Pancreas (tissue), 10 donors: ENCODE measurements at regions not wholly inside any gene's neighbourhood (a gene's known extent, or its start where the extent isn't known, plus 50 kb on each side); places are given as distances from the start of the nearest gene placed in this dataset.
A peak's percentile ranks its signal among the peaks of the same experiment; 100 is the strongest.

Experiments
- ATAC-seq, 4 donors: fragments of 200-7000 bp; cut with Tn5 transposase; one replicate each; pipeline versions ENCODE4 v1.8.0 to v1.9.1; 2020; ENCODE audit warnings: mild to moderate bottlenecking in 4 of 4, moderate library complexity in 4 of 4
- DNase-seq, 6 donors: peaks; one replicate each; pipeline ENCODE4 v3.0.0-alpha.2; 2020
- FAIRE-seq: peaks from 2 replicates; lab custom pipeline; 2012; peaks lifted over from hg19 to GRCh38; lab: Jason Lieb, UNC
- H3K27ac ChIP-seq, 4 donors: fragments of 200-600 bp; sonication (generic); 1 replicate in 3 of 4; 2 replicates in 1 of 4; pipeline versions ENCODE4 v1.5.0 to v1.8.0; 2020
- H3K27me3 ChIP-seq, 4 donors: fragments of 200-600 bp; one replicate each; pipeline ENCODE4 v1.8.0; 2021
- H3K36me3 ChIP-seq, 3 donors: fragments of 200-600 bp; sonication (generic) in 1 of 3; one replicate each; pipeline versions ENCODE4 v1.5.0 to v1.8.0; 2020 to 2021
- H3K4me1 ChIP-seq, 3 donors: fragments of 200-600 bp; one replicate each; pipeline ENCODE4 v1.8.0; 2021
- H3K4me3 ChIP-seq, 4 donors: fragments of 200-600 bp; sonication (generic) in 2 of 4; one replicate each; pipeline versions ENCODE4 v1.5.0 to v1.8.0; 2020 to 2021
- H3K9me3 ChIP-seq, 4 donors: fragments of 200-600 bp; one replicate each; pipeline ENCODE4 v1.8.0; 2021
- WGBS, 2 donors: extraction: QIAGEN DNeasy Blood & Tissue Kit; methylation state at CpG; one replicate each; pipeline ENCODE4 v1.1.7; 2013; 5-methylcytosine and 5-hydroxymethylcytosine counted together
- intact Hi-C, 3 donors: fragments of 100-400 bp; cut with DNase I; formaldehyde crosslinking; loops; one replicate each; pipeline versions ENCODE4 v1.11.1 to v1.14.2; 2022
- TF ChIP-seq, protein P1 (sequence below), 4 donors: fragments of 200-600 bp; sonication (generic) in 3 of 4; IDR thresholded peaks; one replicate each; pipeline versions ENCODE4 v1.5.0 to v1.8.0; 2021; ENCODE audit warnings: antibody characterized with exemption in 4 of 4
- donor health status: healthy with polysubstance abuse.
- donor health status: DM: no; HTN: no; CAD: no; lungs with moderate emphysema.
- donor health status: DM: no; HTN: no; CAD: no.
- donor health status: control.
- donor health status: control.
- donor health status: Bipolar disorder and iron deficiency.
- donor health status: DM: yes; HTN: yes; CAD: no.
- donor health status: DM: no; HTN: no; CAD: no.
- donor health status: DM: no; HTN: no; CAD: no.
- donor health status: DM: yes; HTN: yes; CAD: no.

DNA sequence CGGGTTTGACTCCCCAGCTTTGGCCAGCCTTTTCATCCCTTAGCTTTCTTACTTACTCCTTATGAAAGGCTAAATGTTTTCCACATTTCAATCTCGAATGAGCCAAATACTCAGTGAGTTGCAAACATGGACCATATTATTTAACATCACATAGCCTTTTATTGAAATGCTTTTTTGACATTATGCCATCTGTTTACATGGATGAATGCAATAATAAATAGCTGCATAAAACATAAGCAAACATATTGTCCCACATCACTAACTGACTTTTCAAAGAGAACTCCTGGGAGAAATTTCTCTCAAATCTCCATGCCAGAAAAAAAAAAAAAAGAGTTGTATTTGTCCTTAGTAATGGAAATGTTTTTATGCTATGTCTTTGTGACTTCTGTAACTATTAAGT, 134.9 kb downstream of the LSMEM1 start:
- H3K9me3 ChIP-seq = no peaks in the 10 kb centered on the region
- TF ChIP-seq, protein P1, sequence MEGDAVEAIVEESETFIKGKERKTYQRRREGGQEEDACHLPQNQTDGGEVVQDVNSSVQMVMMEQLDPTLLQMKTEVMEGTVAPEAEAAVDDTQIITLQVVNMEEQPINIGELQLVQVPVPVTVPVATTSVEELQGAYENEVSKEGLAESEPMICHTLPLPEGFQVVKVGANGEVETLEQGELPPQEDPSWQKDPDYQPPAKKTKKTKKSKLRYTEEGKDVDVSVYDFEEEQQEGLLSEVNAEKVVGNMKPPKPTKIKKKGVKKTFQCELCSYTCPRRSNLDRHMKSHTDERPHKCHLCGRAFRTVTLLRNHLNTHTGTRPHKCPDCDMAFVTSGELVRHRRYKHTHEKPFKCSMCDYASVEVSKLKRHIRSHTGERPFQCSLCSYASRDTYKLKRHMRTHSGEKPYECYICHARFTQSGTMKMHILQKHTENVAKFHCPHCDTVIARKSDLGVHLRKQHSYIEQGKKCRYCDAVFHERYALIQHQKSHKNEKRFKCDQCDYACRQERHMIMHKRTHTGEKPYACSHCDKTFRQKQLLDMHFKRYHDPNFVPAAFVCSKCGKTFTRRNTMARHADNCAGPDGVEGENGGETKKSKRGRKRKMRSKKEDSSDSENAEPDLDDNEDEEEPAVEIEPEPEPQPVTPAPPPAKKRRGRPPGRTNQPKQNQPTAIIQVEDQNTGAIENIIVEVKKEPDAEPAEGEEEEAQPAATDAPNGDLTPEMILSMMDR (IDR thresholded peaks at IDR 0.05) = no peak
- no peaks in the 10 kb centered on the region for H3K36me3 ChIP-seq
- no peaks in the 10 kb centered on the region for H3K4me1 ChIP-seq
- H3K27me3 ChIP-seq = no peaks in the 10 kb centered on the region
- no peak overlapping the region for H3K27ac ChIP-seq
- DNase-seq (no peak), FAIRE-seq (no peak), ATAC-seq (no peak)
- intact Hi-C loops = no loop called here
- WGBS, 2 donors = 63 to 72% methylated on average over 2 of the region's 2 CpGs
- H3K4me3 ChIP-seq = no peak overlapping the region

DNA sequence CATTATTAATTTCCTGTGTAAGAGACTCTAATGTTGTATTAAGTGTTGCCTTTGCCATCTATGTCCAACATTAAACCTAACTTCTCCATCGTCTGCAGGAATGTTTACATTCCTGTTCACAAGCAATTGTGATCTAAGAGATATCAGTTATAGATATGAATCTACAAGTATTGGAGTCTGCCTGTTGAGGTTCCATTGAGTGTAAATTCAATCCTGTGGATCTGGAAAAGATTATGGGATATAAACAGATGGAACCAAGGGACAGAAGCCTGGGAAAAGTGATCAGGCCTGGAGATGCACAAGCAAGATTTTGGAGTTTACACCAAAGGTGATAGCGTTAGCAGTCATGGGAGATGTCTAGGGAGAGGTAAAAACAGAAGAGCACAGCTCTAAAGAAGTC, 135.5 kb downstream of the LSMEM1 start:
- no peak for ATAC-seq

DNA sequence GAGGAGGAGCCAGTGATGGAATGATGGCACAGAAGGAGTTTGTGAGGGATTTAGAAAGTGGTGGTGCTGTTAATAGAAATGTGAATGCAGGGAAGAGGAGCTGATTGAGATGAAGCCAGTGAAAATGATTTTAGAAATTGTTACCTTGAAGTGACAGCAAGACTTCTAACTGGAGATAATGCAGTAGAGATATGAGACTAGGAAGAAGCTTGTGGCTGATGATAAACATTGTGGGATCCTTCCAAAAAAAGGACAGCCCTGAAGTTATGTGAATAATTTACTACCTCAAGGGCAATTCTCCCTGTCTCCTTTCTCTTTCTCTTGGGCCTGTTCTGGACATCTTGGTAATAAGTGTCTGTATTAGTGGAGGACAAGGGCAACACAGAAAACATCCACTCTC, 138.6 kb downstream of the LSMEM1 start:
- ATAC-seq (no peak), FAIRE-seq (no peak)

More for the DNA sequence above, 135.5 kb downstream of the LSMEM1 start:
- intact Hi-C loops = no loop called here
- no peaks in the 10 kb centered on the region for H3K4me1 ChIP-seq
- 59 to 68% methylated on average over 2 of the region's 2 CpGs for WGBS, 2 donors
- no peaks in the 10 kb centered on the region for H3K27me3 ChIP-seq
- DNase-seq (no peak), FAIRE-seq (no peak)
- TF ChIP-seq, protein P1 (IDR thresholded peaks at IDR 0.05) = no peak
- no peak overlapping the region for H3K27ac ChIP-seq
- H3K9me3 ChIP-seq = no peaks in the 10 kb centered on the region
- H3K4me3 ChIP-seq = no peak overlapping the region
- H3K36me3 ChIP-seq = no peaks in the 10 kb centered on the region

DNA sequence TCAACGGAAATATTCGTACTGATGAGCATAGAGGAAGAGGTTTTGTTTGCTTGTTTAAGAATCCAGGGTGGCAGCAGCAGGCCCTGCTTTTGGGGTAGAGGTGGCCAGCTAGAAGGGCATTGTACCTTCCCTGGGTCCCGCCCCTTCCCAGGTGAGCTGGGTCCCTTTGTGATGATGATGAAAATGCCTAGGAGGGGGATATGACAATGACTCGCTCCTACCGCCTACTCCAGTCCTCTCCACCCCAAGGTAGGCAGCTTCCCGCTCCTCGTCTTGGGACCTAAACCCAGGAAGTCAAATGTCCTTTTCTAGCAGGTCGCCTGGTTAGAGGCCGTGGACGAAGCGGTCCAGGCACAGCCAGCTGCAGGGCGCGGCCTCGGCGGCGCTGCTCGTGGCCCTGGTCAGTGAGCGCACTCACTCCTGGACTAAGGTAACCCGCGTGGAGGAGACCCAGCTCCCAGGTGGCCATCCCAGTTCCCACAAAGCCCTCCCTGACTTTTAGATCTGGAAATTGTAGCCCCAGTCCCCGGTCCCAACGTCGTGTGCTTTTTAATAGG, 141.4 kb downstream of the LSMEM1 start:
- no peak overlapping the region for H3K4me3 ChIP-seq
- no peaks in the 10 kb centered on the region for H3K9me3 ChIP-seq
- 87 to 90% methylated on average over 23 of the region's 23 CpGs for WGBS, 2 donors
- intact Hi-C loops = no loop called here
- no peak for FAIRE-seq
- no peak overlapping the region for H3K27ac ChIP-seq
- no peaks in the 10 kb centered on the region for H3K27me3 ChIP-seq
- ATAC-seq = no peak
- TF ChIP-seq, protein P1 (IDR thresholded peaks at IDR 0.05) = no peak
- no peaks in the 10 kb centered on the region for H3K4me1 ChIP-seq
- peak in 1 of 6 donors; percentile 30 for DNase-seq
- H3K36me3 ChIP-seq = no peaks in the 10 kb centered on the region

More for the DNA sequence above, 138.6 kb downstream of the LSMEM1 start:
- intact Hi-C loops = no loop called here
- no peak for DNase-seq
- H3K27me3 ChIP-seq = no peaks in the 10 kb centered on the region
- no peaks in the 10 kb centered on the region for H3K4me1 ChIP-seq
- no peaks in the 10 kb centered on the region for H3K36me3 ChIP-seq
- H3K9me3 ChIP-seq = no peaks in the 10 kb centered on the region
- TF ChIP-seq, protein P1 (IDR thresholded peaks at IDR 0.05) = no peak
- no peak overlapping the region for H3K4me3 ChIP-seq
- H3K27ac ChIP-seq = no peak overlapping the region

DNA sequence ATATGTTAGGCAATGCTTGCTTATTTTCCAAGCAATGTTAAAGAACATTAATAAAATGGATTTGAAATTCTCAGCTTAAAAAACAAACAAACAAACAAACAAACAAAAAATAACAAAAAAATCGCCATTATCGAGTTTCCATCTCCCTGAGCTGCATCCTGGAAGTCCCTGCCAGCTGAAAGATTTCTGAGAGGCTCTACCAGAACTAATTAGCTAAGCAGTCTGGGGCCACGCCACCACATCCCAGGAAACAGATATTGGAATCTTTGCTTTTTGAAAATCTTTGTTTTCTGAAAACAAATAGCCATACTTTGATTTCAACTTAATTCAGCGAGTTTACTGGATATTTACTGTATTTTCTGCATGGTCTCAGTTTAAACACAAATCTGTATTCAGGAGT, 143.6 kb downstream of the LSMEM1 start:
- WGBS, 2 donors = 67 to 80% methylated on average over 4 of the region's 4 CpGs
- Histone ChIP-seq H3K4me3 (no peak overlapping the region), H3K9me3 (no peaks in the 10 kb centered on the region), H3K36me3 (no peaks in the 10 kb centered on the region), H3K4me1 (no peaks in the 10 kb centered on the region), H3K27ac (no peak overlapping the region), H3K27me3 (no peaks in the 10 kb centered on the region)
- intact Hi-C loops = no loop called here
- TF ChIP-seq, protein P1 (IDR thresholded peaks at IDR 0.05) = no peak
- DNase-seq (no peak), ATAC-seq (no peak), FAIRE-seq (no peak)
